ENCODE measurements at regions not wholly inside any gene's neighbourhood (a gene's known extent, or its start where the extent isn't known, plus 50 kb on each side); places are given as distances from the start of the nearest gene placed in this dataset.

DNA sequence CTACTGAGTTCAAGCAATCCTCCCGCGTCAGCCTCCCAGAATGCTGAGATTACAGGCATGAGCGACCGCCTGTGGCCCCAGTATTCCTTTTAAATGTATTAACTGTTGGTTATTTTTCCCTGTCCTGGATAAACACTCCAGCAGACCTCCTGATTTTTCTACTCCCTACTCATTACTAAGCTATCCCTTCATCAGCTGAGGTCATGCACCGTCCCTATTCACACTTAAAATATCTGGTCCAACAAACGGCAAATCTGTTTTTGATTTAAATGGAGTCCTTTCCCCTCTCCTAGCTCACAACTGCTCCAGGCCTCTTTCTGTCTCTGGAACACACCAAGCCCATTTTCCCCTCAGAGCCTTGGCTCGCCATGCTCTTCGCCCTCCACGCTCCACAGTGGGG is 1003.3 kb upstream of the TMEM132C start:
- Mint-ChIP-seq H3K4me1 (ENCODE audit: low read depth, unreplicated experiment) (no peaks in the 10 kb centered on the region), H3K27ac (ENCODE audit: unreplicated experiment) (no peak overlapping the region), H3K27me3 (ENCODE audit: unreplicated experiment) (no peaks in the 10 kb centered on the region), H3K4me3 (ENCODE audit: low read depth, unreplicated experiment) (no peak overlapping the region), H3K36me3 (ENCODE audit: insufficient read depth, unreplicated experiment) (no peaks in the 10 kb centered on the region), H3K9me3 (ENCODE audit: low read depth, unreplicated experiment) (peaks cover 22% of the 10 kb centered on the region)
- intact Hi-C loops (cut with micrococcal nuclease; ENCODE audit: unreplicated experiment), result no loop called here
- DNase-seq, result no peak
- CTCF ChIA-PET, result interaction anchor here (0.6 kb wide), 1 partner anchor 1822 kb away, joined by 4 read pairs; no protein-coding TSS in a partner anchor
- no TSS peak for BruUV-seq (replicated peaks)
- TF ChIP-seq, protein P1, sequence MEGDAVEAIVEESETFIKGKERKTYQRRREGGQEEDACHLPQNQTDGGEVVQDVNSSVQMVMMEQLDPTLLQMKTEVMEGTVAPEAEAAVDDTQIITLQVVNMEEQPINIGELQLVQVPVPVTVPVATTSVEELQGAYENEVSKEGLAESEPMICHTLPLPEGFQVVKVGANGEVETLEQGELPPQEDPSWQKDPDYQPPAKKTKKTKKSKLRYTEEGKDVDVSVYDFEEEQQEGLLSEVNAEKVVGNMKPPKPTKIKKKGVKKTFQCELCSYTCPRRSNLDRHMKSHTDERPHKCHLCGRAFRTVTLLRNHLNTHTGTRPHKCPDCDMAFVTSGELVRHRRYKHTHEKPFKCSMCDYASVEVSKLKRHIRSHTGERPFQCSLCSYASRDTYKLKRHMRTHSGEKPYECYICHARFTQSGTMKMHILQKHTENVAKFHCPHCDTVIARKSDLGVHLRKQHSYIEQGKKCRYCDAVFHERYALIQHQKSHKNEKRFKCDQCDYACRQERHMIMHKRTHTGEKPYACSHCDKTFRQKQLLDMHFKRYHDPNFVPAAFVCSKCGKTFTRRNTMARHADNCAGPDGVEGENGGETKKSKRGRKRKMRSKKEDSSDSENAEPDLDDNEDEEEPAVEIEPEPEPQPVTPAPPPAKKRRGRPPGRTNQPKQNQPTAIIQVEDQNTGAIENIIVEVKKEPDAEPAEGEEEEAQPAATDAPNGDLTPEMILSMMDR (IDR thresholded peaks at IDR 0.05; ENCODE audit: unreplicated experiment), result no peak

DNA sequence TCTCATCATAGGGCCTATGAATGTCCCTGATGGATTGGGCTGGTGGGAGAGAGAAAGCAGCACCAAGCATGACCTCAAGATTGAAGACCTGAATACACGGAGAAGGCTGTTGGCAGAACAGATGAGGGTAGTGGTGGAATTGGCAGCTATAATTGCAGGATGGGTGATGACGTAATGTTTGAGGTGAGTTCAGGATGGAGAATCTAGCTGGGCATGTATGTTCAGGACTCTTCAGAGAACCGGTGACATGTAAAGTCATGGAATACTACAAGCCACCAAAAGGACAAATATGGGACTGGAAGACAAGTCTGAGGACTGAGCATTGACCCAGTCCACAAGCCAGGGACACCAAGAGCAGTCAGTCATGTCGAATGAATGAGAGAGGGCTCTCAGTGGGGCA is 999.8 kb upstream of the TMEM132C start:
- Mint-ChIP-seq H3K36me3 (ENCODE audit: insufficient read depth, unreplicated experiment) (no peaks in the 10 kb centered on the region), H3K4me3 (ENCODE audit: low read depth, unreplicated experiment) (no peak overlapping the region), H3K9me3 (ENCODE audit: low read depth, unreplicated experiment) (peaks cover 22% of the 10 kb centered on the region), H3K4me1 (ENCODE audit: low read depth, unreplicated experiment) (no peaks in the 10 kb centered on the region), H3K27me3 (ENCODE audit: unreplicated experiment) (no peaks in the 10 kb centered on the region), H3K27ac (ENCODE audit: unreplicated experiment) (no peak overlapping the region)
- intact Hi-C loops (cut with micrococcal nuclease; ENCODE audit: unreplicated experiment), result no loop called here
- no peak for DNase-seq
- CTCF ChIA-PET, result no interaction called here
- TF ChIP-seq, protein P1 (IDR thresholded peaks at IDR 0.05; ENCODE audit: unreplicated experiment), result no peak
- BruUV-seq (replicated peaks), result no TSS peak

DNA sequence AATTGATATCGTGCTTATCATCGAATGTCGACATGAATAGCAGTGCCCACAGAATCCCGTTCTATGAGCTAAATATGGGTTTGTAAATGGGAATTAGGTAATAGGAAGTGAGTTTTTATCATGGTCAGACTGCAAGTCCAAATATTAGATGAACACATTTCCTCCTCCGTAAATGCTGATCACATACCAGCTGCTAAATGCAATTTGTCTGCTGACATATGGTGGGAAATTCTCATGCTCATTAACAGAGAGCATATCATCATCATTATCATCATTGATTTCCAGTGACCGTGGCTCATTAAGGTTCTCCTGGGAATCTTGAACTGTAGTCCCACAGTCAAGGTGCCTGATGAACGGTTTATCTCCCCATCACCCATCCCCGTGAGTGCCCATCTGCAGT is 998.8 kb upstream of the TMEM132C start:
- BruUV-seq (replicated peaks), result no TSS peak
- Mint-ChIP-seq H3K4me3 (ENCODE audit: low read depth, unreplicated experiment) (no peak overlapping the region), H3K9me3 (ENCODE audit: low read depth, unreplicated experiment) (peaks cover 25% of the 10 kb centered on the region), H3K4me1 (ENCODE audit: low read depth, unreplicated experiment) (no peaks in the 10 kb centered on the region), H3K36me3 (ENCODE audit: insufficient read depth, unreplicated experiment) (no peaks in the 10 kb centered on the region), H3K27me3 (ENCODE audit: unreplicated experiment) (no peaks in the 10 kb centered on the region), H3K27ac (ENCODE audit: unreplicated experiment) (no peak overlapping the region)
- intact Hi-C loops (cut with micrococcal nuclease; ENCODE audit: unreplicated experiment), result no loop called here
- DNase-seq, result no peak
- TF ChIP-seq, protein P1 (IDR thresholded peaks at IDR 0.05; ENCODE audit: unreplicated experiment), result no peak
- CTCF ChIA-PET, result interaction anchor here (0.5 kb wide), 1 partner anchor 126 kb away, joined by 3 read pairs; no protein-coding TSS in a partner anchor

DNA sequence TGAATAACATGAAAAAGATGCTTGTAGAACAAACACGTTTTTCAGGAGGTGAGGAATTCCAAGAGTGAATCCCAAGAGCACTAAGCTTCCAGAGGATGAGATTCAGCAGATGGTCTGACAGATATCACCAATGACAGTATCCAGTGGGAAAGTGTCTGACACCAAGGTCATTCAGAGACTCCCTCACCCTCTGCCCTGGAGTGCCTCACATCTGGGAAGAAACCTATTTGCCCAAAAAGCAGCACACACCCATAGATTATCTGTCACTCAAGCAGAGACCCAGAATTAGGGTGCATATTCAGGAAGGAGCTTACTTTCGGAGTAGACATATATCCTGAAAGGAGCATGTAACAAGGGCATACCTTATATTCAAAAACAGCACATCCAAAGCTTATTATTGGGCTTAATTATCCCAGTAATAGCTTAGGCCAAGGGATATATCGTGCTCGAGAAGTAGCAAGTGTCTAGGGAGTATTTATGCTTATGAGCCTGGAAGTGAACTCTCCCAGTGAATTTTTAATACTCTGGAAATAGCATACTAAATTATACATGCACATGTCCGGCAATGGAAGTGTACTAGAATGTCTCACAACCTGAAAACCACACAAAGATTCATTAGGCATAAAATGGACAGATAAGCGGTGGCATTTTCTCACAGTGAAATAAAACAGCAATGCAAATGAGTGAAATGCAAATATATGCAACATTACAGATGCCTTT is 998.1 kb upstream of the TMEM132C start:
- CTCF ChIA-PET, result no interaction called here
- no peaks in the 10 kb centered on the region for H3K4me1 Mint-ChIP-seq (ENCODE audit: low read depth, unreplicated experiment)
- intact Hi-C loops (cut with micrococcal nuclease; ENCODE audit: unreplicated experiment), result no loop called here
- peaks cover 22% of the 10 kb centered on the region for H3K9me3 Mint-ChIP-seq (ENCODE audit: low read depth, unreplicated experiment)
- H3K36me3 Mint-ChIP-seq (ENCODE audit: insufficient read depth, unreplicated experiment), result no peaks in the 10 kb centered on the region
- DNase-seq, result no peak
- no TSS peak for BruUV-seq (replicated peaks)
- TF ChIP-seq, protein P1 (IDR thresholded peaks at IDR 0.05; ENCODE audit: unreplicated experiment), result no peak
- no peaks in the 10 kb centered on the region for H3K27me3 Mint-ChIP-seq (ENCODE audit: unreplicated experiment)
- H3K4me3 Mint-ChIP-seq (ENCODE audit: low read depth, unreplicated experiment), result no peak overlapping the region
- no peak overlapping the region for H3K27ac Mint-ChIP-seq (ENCODE audit: unreplicated experiment)
